ENCODE measurements at regions not wholly inside any gene's neighbourhood (a gene's known extent, or its start where the extent isn't known, plus 50 kb on each side); places are given as distances from the start of the nearest gene placed in this dataset.

DNA sequence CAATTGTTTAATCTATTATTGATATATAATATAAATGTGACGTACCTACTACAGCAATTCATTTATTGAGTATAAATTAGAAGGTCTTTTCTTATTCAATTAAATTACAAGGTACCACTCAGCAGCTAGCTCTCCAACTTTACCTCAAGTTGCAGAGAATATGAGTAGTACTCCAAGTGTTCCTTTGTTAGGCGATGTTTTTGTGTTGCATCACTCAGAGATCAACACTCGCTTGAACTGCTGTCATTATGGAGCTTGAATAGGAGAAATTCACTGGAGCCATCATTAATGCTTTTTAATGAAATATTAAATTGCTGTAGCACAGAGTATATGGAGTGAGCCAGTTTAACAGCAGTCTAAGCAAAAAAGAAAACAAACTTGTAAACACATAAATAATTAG lies 320.0 kb downstream of the FSIP2 start:
- H3K27ac ChIP-seq, result no peak overlapping the region
- no peak for TF ChIP-seq CTCF (conservative IDR thresholded peaks at IDR 0.05)
- no peak for TF ChIP-seq ZFX (IDR thresholded peaks at IDR 0.05)

- H3K27ac ChIP-seq, result no peak overlapping the region
- no peak for TF ChIP-seq CTCF (conservative IDR thresholded peaks at IDR 0.05)
- no peak for TF ChIP-seq ZFX (IDR thresholded peaks at IDR 0.05)
Measured at GRCh38 chr2:186059096-186059495, 320.5 kb downstream of the FSIP2 start.

DNA sequence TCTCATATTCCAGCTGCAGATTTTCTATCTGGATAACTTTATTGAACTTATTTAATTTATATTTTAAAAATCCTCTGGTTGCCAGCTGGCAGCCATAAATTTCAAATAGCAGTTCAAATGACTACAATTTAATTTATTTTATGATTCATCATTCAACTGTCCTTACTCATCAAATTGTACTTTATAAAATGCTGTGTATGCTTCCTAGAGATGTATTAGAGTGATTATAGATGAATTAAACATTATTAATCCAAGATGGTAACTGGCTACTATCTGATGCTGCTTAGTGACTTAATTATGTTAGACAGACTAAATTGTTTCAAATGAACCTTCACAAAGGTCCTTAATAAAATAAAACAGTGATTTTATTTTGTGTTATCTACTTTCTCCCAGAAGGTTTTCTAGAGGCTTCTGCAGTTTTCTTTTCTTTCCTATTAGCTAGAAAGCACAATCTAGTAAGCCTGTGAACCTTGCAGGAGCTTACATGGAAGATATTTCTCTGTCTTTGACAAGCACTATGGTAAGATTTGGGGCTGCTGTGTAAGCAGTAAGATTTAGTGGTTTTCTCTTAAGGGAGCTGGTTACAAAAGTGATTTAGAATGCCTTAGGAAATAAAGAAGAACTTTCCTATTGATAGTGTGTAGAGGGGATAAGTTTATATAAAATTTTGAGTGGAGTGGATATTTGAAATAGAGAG lies 322.3 kb downstream of the FSIP2 start:
- no peak overlapping the region for H3K27ac ChIP-seq
- TF ChIP-seq ZFX (IDR thresholded peaks at IDR 0.05) (no peak), CTCF (conservative IDR thresholded peaks at IDR 0.05) (no peak)

GRCh38 chr2:186064507-186064906 lies 325.9 kb downstream of the FSIP2 start:
- no peak for TF ChIP-seq CTCF (conservative IDR thresholded peaks at IDR 0.05)
- TF ChIP-seq ZFX (IDR thresholded peaks at IDR 0.05), result no peak
- no peak overlapping the region for H3K27ac ChIP-seq

DNA sequence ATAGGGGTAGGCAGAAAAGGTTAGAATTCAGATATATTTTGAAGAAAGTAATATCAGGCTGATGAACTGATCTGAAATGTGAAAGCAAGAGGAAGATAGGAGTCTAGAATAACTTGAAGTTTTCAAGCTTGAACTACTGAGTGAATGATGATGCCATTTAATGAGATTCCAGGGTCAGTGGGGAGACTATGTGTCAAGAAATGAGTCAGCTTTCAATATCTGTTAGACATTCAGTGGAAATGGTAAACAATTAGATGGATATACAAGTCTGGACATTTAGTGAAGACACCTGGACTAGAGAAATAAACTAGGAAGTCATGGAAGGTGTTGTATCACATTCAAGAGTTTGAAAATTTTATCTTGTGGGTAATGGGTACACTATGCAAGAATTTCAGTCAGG lies 326.9 kb downstream of the FSIP2 start:
- TF ChIP-seq CTCF (conservative IDR thresholded peaks at IDR 0.05), result no peak
- no peak for TF ChIP-seq ZFX (IDR thresholded peaks at IDR 0.05)
- H3K27ac ChIP-seq, result no peak overlapping the region

DNA sequence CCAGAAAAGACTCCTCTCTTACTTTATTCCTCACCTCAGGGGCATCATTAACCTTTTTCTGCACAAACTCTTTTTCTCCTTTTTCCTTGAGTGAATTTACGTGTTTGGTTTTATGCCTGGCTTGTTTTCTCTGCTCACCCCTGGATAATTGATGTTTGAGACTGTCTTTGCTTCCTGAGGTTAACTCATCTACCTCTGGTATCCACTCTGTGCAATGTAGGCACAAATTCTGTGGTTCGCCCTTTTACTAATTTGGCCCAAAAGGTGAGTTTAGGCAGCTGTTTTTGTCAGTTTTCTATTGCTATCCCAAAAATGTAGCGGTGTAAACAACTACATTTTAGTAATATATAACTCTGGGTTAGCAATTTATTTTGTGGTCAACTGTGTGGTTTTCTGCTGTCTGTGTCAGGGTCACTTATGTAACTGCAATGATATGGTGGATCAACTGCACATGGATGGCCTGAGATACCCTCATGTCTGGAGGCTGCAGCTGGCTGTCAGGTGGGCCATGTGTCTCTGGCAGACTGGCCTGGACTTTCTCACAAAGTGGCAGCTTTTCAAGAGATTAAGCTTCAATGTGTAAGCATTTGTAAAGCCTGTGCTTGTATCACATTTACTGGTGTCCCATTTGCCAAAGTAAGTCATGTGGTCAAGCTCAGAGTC lies 329.7 kb downstream of the FSIP2 start:
- TF ChIP-seq ZFX (IDR thresholded peaks at IDR 0.05) (no peak), CTCF (conservative IDR thresholded peaks at IDR 0.05) (no peak)
- no peak overlapping the region for H3K27ac ChIP-seq

DNA sequence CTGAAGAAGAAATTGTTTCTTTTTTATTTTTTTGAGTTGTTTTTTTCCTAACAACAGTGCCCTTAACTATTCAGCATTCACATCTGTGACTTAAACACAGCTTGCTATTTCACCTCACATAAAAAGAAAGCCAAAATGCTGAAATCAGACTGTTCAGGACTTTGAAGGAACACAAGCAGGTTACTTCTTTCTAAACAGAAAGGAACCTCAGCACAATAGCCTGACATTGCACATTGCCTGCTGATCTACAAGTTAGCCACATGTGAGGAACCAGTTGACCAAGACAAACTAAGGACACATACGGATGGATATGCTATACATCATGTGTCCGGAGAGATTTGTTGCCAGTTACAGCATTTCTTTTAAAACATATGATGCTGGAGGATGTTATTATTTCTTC lies 331.1 kb downstream of the FSIP2 start:
- H3K27ac ChIP-seq, result no peak overlapping the region
- TF ChIP-seq CTCF (conservative IDR thresholded peaks at IDR 0.05) (no peak), ZFX (IDR thresholded peaks at IDR 0.05) (no peak)
